ENCODE measurements at regions not wholly inside any gene's neighbourhood (a gene's known extent, or its start where the extent isn't known, plus 50 kb on each side); places are given as distances from the start of the nearest gene placed in this dataset.

GRCh38 chr4:181502611-181503010 lies 740.6 kb upstream of the TENM3 start:
- TF ChIP-seq, protein P1, sequence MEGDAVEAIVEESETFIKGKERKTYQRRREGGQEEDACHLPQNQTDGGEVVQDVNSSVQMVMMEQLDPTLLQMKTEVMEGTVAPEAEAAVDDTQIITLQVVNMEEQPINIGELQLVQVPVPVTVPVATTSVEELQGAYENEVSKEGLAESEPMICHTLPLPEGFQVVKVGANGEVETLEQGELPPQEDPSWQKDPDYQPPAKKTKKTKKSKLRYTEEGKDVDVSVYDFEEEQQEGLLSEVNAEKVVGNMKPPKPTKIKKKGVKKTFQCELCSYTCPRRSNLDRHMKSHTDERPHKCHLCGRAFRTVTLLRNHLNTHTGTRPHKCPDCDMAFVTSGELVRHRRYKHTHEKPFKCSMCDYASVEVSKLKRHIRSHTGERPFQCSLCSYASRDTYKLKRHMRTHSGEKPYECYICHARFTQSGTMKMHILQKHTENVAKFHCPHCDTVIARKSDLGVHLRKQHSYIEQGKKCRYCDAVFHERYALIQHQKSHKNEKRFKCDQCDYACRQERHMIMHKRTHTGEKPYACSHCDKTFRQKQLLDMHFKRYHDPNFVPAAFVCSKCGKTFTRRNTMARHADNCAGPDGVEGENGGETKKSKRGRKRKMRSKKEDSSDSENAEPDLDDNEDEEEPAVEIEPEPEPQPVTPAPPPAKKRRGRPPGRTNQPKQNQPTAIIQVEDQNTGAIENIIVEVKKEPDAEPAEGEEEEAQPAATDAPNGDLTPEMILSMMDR (IDR thresholded peaks at IDR 0.05) = no peak
- TF ChIP-seq POLR2A (IDR thresholded peaks at IDR 0.05) = no peak
